ENCODE measurements at regions not wholly inside any gene's neighbourhood (a gene's known extent, or its start where the extent isn't known, plus 50 kb on each side); places are given as distances from the start of the nearest gene placed in this dataset.

- DNase-seq (peak in 1 of 2 donors; percentile 32), FAIRE-seq (no peak)
- H3K9me3 ChIP-seq (ENCODE audit: control insufficient read depth in 2 of 2, insufficient read depth in 1 of 2, low read depth in 1 of 2, low read length in 1 of 2): no peaks in the 10 kb centered on the region
- no peaks in the 10 kb centered on the region for H3K27me3 ChIP-seq (ENCODE audit: control insufficient read depth in 3 of 3, insufficient read depth in 3 of 3, low read length in 3 of 3)
- H3K27ac ChIP-seq (ENCODE audit: low read depth in 1 of 3, low read length in 2 of 3): no peak overlapping the region
- H3K4me1 ChIP-seq (ENCODE audit: control insufficient read depth in 3 of 3, insufficient read depth in 2 of 3, low read depth in 1 of 3, low read length in 2 of 3): peaks cover 0 to 28% (median 5%) of the 10 kb centered on the region in 3 donors
- whole genome bisulfite sequencing, 3 donors: 90 to 98% (median 92%) methylated on average over 4 of the region's 4 CpGs
- H3K36me3 ChIP-seq (ENCODE audit: control insufficient read depth in 3 of 3, insufficient read depth in 2 of 3, low read depth in 1 of 3, low read length in 3 of 3): no peaks in the 10 kb centered on the region
- no peak overlapping the region for H3K4me3 ChIP-seq (ENCODE audit: low read depth in 1 of 3, low read length in 3 of 3)
Observed at GRCh38 chr7:106606120-106606519, 54.8 kb downstream of the CCDC71L start.

GRCh38 chr7:106604971-106605370, 56.0 kb downstream of the CCDC71L start:
- no peak for FAIRE-seq
- no peaks in the 10 kb centered on the region for H3K36me3 ChIP-seq (ENCODE audit: control insufficient read depth in 3 of 3, insufficient read depth in 2 of 3, low read depth in 1 of 3, low read length in 3 of 3)
- H3K9me3 ChIP-seq (ENCODE audit: control insufficient read depth in 2 of 2, insufficient read depth in 1 of 2, low read depth in 1 of 2, low read length in 1 of 2): no peaks in the 10 kb centered on the region
- WGBS, 3 donors: 89 to 97% (median 96%) methylated on average over 3 of the region's 3 CpGs
- H3K27me3 ChIP-seq (ENCODE audit: control insufficient read depth in 3 of 3, insufficient read depth in 3 of 3, low read length in 3 of 3): no peaks in the 10 kb centered on the region
- H3K27ac ChIP-seq (ENCODE audit: low read depth in 1 of 3, low read length in 2 of 3): no peak overlapping the region
- H3K4me3 ChIP-seq (ENCODE audit: low read depth in 1 of 3, low read length in 3 of 3): no peak overlapping the region
- DNase-seq: no peak
- H3K4me1 ChIP-seq (ENCODE audit: control insufficient read depth in 3 of 3, insufficient read depth in 2 of 3, low read depth in 1 of 3, low read length in 2 of 3): peaks cover 0 to 28% (median 5%) of the 10 kb centered on the region in 3 donors

- 67 to 89% (median 69%) methylated on average over 1 of the region's 1 CpG for whole genome bisulfite sequencing, 3 donors
- Histone ChIP-seq H3K36me3 (ENCODE audit: control insufficient read depth in 3 of 3, insufficient read depth in 2 of 3, low read depth in 1 of 3, low read length in 3 of 3) (no peaks in the 10 kb centered on the region), H3K27ac (ENCODE audit: low read depth in 1 of 3, low read length in 2 of 3) (no peak overlapping the region), H3K4me3 (ENCODE audit: low read depth in 1 of 3, low read length in 3 of 3) (no peak overlapping the region), H3K9me3 (ENCODE audit: control insufficient read depth in 2 of 2, insufficient read depth in 1 of 2, low read depth in 1 of 2, low read length in 1 of 2) (no peaks in the 10 kb centered on the region), H3K27me3 (ENCODE audit: control insufficient read depth in 3 of 3, insufficient read depth in 3 of 3, low read length in 3 of 3) (no peaks in the 10 kb centered on the region), H3K4me1 (ENCODE audit: control insufficient read depth in 3 of 3, insufficient read depth in 2 of 3, low read depth in 1 of 3, low read length in 2 of 3) (peaks cover 0 to 23% (median 2%) of the 10 kb centered on the region in 3 donors)
- no peak for DNase-seq
- no peak for FAIRE-seq
Observed at GRCh38 chr7:106604303-106604924, 56.5 kb downstream of the CCDC71L start.

GRCh38 chr7:106603346-106603745, 57.6 kb downstream of the CCDC71L start:
- Histone ChIP-seq H3K4me1 (ENCODE audit: control insufficient read depth in 3 of 3, insufficient read depth in 2 of 3, low read depth in 1 of 3, low read length in 2 of 3) (peaks cover 0 to 19% (median 1%) of the 10 kb centered on the region in 3 donors), H3K4me3 (ENCODE audit: low read depth in 1 of 3, low read length in 3 of 3) (no peak overlapping the region), H3K27me3 (ENCODE audit: control insufficient read depth in 3 of 3, insufficient read depth in 3 of 3, low read length in 3 of 3) (no peaks in the 10 kb centered on the region), H3K9me3 (ENCODE audit: control insufficient read depth in 2 of 2, insufficient read depth in 1 of 2, low read depth in 1 of 2, low read length in 1 of 2) (no peaks in the 10 kb centered on the region), H3K36me3 (ENCODE audit: control insufficient read depth in 3 of 3, insufficient read depth in 2 of 3, low read depth in 1 of 3, low read length in 3 of 3) (no peaks in the 10 kb centered on the region), H3K27ac (ENCODE audit: low read depth in 1 of 3, low read length in 2 of 3) (no peak overlapping the region)
- FAIRE-seq (no peak), DNase-seq (no peak)
- 86 to 93% (median 89%) methylated on average over 4 of the region's 4 CpGs for WGBS, 3 donors

DNA sequence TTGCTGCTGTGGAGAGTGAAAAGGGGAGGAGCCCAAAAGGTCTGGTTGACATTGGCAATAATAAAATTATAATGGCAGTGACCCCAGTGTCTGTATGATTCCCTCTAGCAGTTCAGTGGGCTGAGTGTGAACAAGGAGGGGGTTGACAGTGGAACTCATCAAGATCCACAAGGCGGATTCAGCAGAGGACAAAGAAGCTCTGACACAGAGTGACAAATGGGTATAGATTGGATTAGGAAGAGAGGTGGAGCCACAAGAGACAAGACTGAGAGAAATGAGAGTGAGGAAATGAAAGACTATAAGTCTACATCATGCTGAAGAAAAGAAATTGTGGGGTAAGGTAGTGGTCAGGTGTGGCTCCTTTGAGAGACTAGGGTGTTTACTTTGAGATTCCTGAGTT, 58.9 kb downstream of the CCDC71L start:
- no peak for FAIRE-seq
- 84 to 92% (median 88%) methylated on average over 1 of the region's 1 CpG for WGBS, 3 donors

GRCh38 chr7:106600569-106601373, 60.2 kb downstream of the CCDC71L start:
- DNase-seq (no peak), FAIRE-seq (no peak)
- Histone ChIP-seq H3K27ac (ENCODE audit: low read depth in 1 of 3, low read length in 2 of 3) (no peak overlapping the region), H3K27me3 (ENCODE audit: control insufficient read depth in 3 of 3, insufficient read depth in 3 of 3, low read length in 3 of 3) (no peaks in the 10 kb centered on the region), H3K4me3 (ENCODE audit: low read depth in 1 of 3, low read length in 3 of 3) (no peak overlapping the region), H3K36me3 (ENCODE audit: control insufficient read depth in 3 of 3, insufficient read depth in 2 of 3, low read depth in 1 of 3, low read length in 3 of 3) (no peaks in the 10 kb centered on the region), H3K9me3 (ENCODE audit: control insufficient read depth in 2 of 2, insufficient read depth in 1 of 2, low read depth in 1 of 2, low read length in 1 of 2) (no peaks in the 10 kb centered on the region), H3K4me1 (ENCODE audit: control insufficient read depth in 3 of 3, insufficient read depth in 2 of 3, low read depth in 1 of 3, low read length in 2 of 3) (peaks cover 0 to 5% (median 0%) of the 10 kb centered on the region in 3 donors)
- WGBS, 3 donors: 73 to 88% (median 75%) methylated on average over 3 of the region's 3 CpGs

More for the DNA sequence above, 58.9 kb downstream of the CCDC71L start:
- no peak overlapping the region for H3K4me3 ChIP-seq (ENCODE audit: low read depth in 1 of 3, low read length in 3 of 3)
- no peak overlapping the region for H3K27ac ChIP-seq (ENCODE audit: low read depth in 1 of 3, low read length in 2 of 3)
- H3K4me1 ChIP-seq (ENCODE audit: control insufficient read depth in 3 of 3, insufficient read depth in 2 of 3, low read depth in 1 of 3, low read length in 2 of 3): peaks cover 0 to 9% (median 0%) of the 10 kb centered on the region in 3 donors
- H3K36me3 ChIP-seq (ENCODE audit: control insufficient read depth in 3 of 3, insufficient read depth in 2 of 3, low read depth in 1 of 3, low read length in 3 of 3): no peaks in the 10 kb centered on the region
- H3K9me3 ChIP-seq (ENCODE audit: control insufficient read depth in 2 of 2, insufficient read depth in 1 of 2, low read depth in 1 of 2, low read length in 1 of 2): no peaks in the 10 kb centered on the region
- no peaks in the 10 kb centered on the region for H3K27me3 ChIP-seq (ENCODE audit: control insufficient read depth in 3 of 3, insufficient read depth in 3 of 3, low read length in 3 of 3)
- no peak for DNase-seq

DNA sequence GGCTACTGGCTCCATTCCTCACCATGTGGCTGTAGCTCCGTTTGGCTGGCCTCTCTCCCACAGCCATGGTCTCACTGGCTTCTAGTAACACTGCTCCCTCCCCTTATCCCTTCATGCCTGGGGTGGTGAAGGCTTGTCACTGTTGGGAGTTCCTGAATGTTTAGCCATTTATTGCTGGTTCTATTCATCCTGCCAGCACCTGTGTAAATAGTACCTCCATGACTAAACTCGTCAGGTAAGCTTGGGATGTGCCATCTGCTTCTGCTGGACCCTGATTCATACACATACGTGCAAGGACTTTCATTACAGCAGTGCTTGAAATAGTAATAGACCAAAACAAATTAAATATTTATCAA, 61.6 kb downstream of the CCDC71L start:
- peak; percentile 41 to 42 for DNase-seq
- H3K36me3 ChIP-seq (ENCODE audit: control insufficient read depth in 3 of 3, insufficient read depth in 2 of 3, low read depth in 1 of 3, low read length in 3 of 3): no peaks in the 10 kb centered on the region
- no peaks in the 10 kb centered on the region for H3K27me3 ChIP-seq (ENCODE audit: control insufficient read depth in 3 of 3, insufficient read depth in 3 of 3, low read length in 3 of 3)
- peak overlapping the region in 1 of 3 donors; percentile 28 for H3K27ac ChIP-seq (ENCODE audit: low read depth in 1 of 3, low read length in 2 of 3)
- FAIRE-seq: no peak
- 4 to 50% (median 31%) methylated on average over 3 of the region's 3 CpGs for WGBS, 3 donors
- peaks cover 0 to 5% (median 0%) of the 10 kb centered on the region in 3 donors for H3K4me1 ChIP-seq (ENCODE audit: control insufficient read depth in 3 of 3, insufficient read depth in 2 of 3, low read depth in 1 of 3, low read length in 2 of 3)
- H3K4me3 ChIP-seq (ENCODE audit: low read depth in 1 of 3, low read length in 3 of 3): no peak overlapping the region
- H3K9me3 ChIP-seq (ENCODE audit: control insufficient read depth in 2 of 2, insufficient read depth in 1 of 2, low read depth in 1 of 2, low read length in 1 of 2): no peaks in the 10 kb centered on the region

DNA sequence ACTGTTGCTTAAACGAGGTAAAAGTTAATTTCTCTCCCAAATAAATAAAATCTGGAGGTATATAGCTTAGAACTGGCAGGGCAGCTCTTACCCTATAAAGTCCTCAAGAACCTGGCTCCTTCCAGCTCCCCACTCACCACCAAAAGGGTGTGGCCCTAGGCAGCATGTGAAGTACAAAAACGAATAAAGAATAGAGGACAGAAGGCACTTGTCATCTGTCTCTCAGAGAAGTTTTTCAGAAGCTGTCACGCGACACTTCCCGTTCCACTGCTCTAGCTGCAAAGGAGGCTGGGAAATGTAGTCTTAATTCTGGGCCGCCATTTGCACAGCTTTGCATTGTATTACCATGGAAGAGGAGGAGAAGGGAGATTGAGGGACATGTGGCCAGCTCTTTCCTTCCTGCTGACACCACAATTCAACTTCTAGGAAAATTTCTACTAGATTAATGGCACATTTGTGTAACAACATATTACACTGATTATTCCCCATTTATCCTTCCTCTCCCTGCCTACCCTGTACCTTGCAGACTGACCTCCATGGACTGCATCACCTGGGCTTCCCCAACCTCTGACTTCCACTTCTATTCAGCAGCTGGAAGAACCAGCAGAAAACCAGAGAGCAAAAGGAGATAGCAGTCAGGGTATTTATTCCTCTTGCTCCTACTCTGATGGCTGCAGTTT, 62.2 kb downstream of the CCDC71L start:
- H3K9me3 ChIP-seq (ENCODE audit: control insufficient read depth in 2 of 2, insufficient read depth in 1 of 2, low read depth in 1 of 2, low read length in 1 of 2): no peaks in the 10 kb centered on the region
- H3K27ac ChIP-seq (ENCODE audit: low read depth in 1 of 3, low read length in 2 of 3): peak overlapping the region in 2 of 3 donors; percentile 28 to 35
- no peaks in the 10 kb centered on the region for H3K36me3 ChIP-seq (ENCODE audit: control insufficient read depth in 3 of 3, insufficient read depth in 2 of 3, low read depth in 1 of 3, low read length in 3 of 3)
- peaks cover 0 to 5% (median 0%) of the 10 kb centered on the region in 3 donors for H3K4me1 ChIP-seq (ENCODE audit: control insufficient read depth in 3 of 3, insufficient read depth in 2 of 3, low read depth in 1 of 3, low read length in 2 of 3)
- H3K4me3 ChIP-seq (ENCODE audit: low read depth in 1 of 3, low read length in 3 of 3): peak overlapping the region in 1 of 3 donors; percentile 42
- no peak for FAIRE-seq
- WGBS, 3 donors: 0 to 7% (median 6%) methylated on average over 6 of the region's 6 CpGs
- H3K27me3 ChIP-seq (ENCODE audit: control insufficient read depth in 3 of 3, insufficient read depth in 3 of 3, low read length in 3 of 3): no peaks in the 10 kb centered on the region
- DNase-seq: peak; percentile 87 to 89
